ENCODE measurements at regions not wholly inside any gene's neighbourhood (a gene's known extent, or its start where the extent isn't known, plus 50 kb on each side); places are given as distances from the start of the nearest gene placed in this dataset.

- no peaks in the 10 kb centered on the region for H3K79me2 ChIP-seq (ENCODE audit: insufficient read depth)
- POLR2A ChIA-PET: no interaction called here
- TF ChIP-seq ELF1 (IDR thresholded peaks at IDR 0.05) (no peak), USF1 (IDR thresholded peaks at IDR 0.05; ENCODE audit: borderline replicate concordance, low read depth) (no peak), TCF12 (IDR thresholded peaks at IDR 0.05) (no peak), ZBTB33 (IDR thresholded peaks at IDR 0.05; ENCODE audit: borderline replicate concordance, low read depth) (no peak), CHD2 (IDR thresholded peaks at IDR 0.05; ENCODE audit: low read length, partially characterized antibody) (no peak), REST (IDR thresholded peaks at IDR 0.05; ENCODE audit: low read depth, low read length) (no peak), EZH2phosphoT487 (IDR thresholded peaks at IDR 0.05; ENCODE audit: borderline replicate concordance, low read depth) (no peak), GABPA (IDR thresholded peaks at IDR 0.05; ENCODE audit: low read depth) (no peak), GATA2 (CRISPR knock-in tag; IDR thresholded peaks at IDR 0.05) (no peak), PBX3 (IDR thresholded peaks at IDR 0.05) (no peak), FOXJ3 (CRISPR knock-in tag; IDR thresholded peaks at IDR 0.05) (no peak), RXRA (IDR thresholded peaks at IDR 0.05; ENCODE audit: borderline replicate concordance, low read depth) (no peak), MXI1 (IDR thresholded peaks at IDR 0.05; ENCODE audit: low read depth, low read length) (no peak), RCOR1 (IDR thresholded peaks at IDR 0.05; ENCODE audit: low read length) (no peak), NRF1 (IDR thresholded peaks at IDR 0.05; ENCODE audit: low read depth, low read length) (no peak), FOSL2 (IDR thresholded peaks at IDR 0.05; ENCODE audit: borderline replicate concordance, low read depth) (no peak), USF2 (IDR thresholded peaks at IDR 0.05; ENCODE audit: borderline replicate concordance, low read depth, low read length) (no peak), SMC3 (IDR thresholded peaks at IDR 0.05; ENCODE audit: low read depth, low read length) (no peak), RFX5 (IDR thresholded peaks at IDR 0.05; ENCODE audit: low read length) (no peak), MAX (IDR thresholded peaks at IDR 0.05; ENCODE audit: low read depth) (no peak)
- no peaks in the 10 kb centered on the region for H3F3A ChIP-seq (replicated peaks; ENCODE audit: insufficient read depth)
- no peaks in the 10 kb centered on the region for H4K20me1 ChIP-seq (ENCODE audit: insufficient read depth)
- no peak overlapping the region for H3K4me2 ChIP-seq
- CTCF ChIA-PET: no interaction called here
- no peak overlapping the region for H3K9ac ChIP-seq
- H3K9me2 ChIP-seq: no peaks in the 10 kb centered on the region
- no peaks in the 10 kb centered on the region for H3K9me3 ChIP-seq
- no peak for DNase-seq
- H3K27ac ChIP-seq (ENCODE audit: low read depth in 2 of 2, low read length in 1 of 2): no peak overlapping the region
- 47% methylated on average over 1 of the region's 1 CpG for WGBS (ENCODE audit: low lambda C conversion rate)
- no peaks in the 10 kb centered on the region for H3K36me3 ChIP-seq (replicated peaks in 1 of 2; ENCODE audit: control insufficient read depth in 1 of 2, insufficient read depth in 2 of 2, low read length in 1 of 2)
- H3K4me1 ChIP-seq (ENCODE audit: control insufficient read depth in 1 of 2, insufficient read depth in 2 of 2, low read depth in 1 of 2, low read length in 1 of 2): no peaks in the 10 kb centered on the region
- H3K27me3 ChIP-seq (ENCODE audit: insufficient read depth): no peaks in the 10 kb centered on the region
- H2AFZ ChIP-seq (ENCODE audit: low read depth): no peak overlapping the region
- H3K4me3 ChIP-seq (ENCODE audit: low read depth in 2 of 2, low read length in 1 of 2): no peak overlapping the region
Observed at GRCh38 chr3:107044677-107045076, 332.6 kb upstream of the CCDC54 start.

All from SK-N-SH (cell line).